GM21529 (cell line): ENCODE measurements at regions not wholly inside any gene's neighbourhood (a gene's known extent, or its start where the extent isn't known, plus 50 kb on each side); places are given as distances from the start of the nearest gene placed in this dataset.
A peak's percentile ranks its signal among the peaks of the same experiment; 100 is the strongest.
"Not testable (repeated sequence)": the region's sequence is repeated elsewhere in the genome, so short reads cannot be mapped to it uniquely, and the experiment has no call there.

Source experiments
- ATAC-seq: cut with Tn5 transposase; IDR thresholded peaks from one replicate; pipeline ENCODE4 v1.9.1; 2021; ENCODE audit not compliant: unreplicated experiment

DNA sequence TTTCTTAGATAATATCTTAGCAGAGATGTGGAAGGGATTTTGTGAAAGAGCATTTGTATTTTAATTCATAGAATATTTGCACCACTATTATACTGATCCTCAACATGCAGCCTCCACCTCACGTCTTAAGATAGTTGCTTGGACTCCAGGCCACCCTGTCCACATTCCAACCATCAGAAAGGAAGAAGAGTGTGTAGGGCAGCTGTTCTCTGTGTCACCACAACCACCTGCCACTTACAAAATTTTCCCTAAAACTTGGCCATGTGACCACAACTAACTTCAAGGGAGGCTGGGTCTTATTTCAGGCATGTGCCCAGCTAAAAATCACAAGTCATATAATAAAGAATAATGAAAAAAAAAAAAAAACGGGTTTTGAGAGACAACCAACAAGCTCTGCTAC is 528.1 kb downstream of the RAB28 start:
- no peak for ATAC-seq

DNA sequence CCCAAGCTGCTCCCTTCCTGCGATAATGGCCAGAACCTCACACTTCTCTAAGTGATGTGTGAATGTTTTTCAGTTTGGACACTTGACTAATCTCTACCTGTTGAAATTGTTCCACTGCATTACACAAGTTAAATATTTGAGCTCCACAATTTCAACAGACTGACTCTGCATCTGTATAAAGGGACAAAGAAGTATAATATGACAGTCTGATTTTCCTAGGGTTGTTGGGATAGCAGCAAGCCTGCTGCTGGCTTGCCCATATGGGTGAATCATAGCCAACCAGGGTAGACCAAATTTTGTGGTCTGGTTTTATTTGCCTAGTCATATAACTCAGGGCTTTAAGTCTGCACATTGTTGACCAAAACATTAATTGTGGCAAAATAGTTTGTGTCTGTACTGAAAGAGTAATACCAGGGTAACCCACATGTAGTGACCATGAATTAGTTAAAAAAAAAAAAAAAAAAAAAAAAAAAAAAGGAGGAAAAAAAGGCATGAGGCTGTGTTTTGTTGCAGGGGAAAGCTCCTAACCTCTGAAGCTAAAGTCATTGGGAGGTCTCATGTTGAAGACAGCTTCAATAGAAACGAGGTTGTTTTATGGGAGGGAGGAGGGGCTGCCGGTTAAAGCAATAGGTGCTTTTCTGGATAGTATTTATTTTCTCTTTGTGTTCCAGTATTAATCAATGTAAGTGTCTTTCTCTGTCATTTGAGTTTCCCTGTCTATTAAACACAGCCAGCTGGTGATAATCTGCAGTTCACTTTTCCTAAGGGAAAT is 534.2 kb downstream of the RAB28 start:
- ATAC-seq: no peak

DNA sequence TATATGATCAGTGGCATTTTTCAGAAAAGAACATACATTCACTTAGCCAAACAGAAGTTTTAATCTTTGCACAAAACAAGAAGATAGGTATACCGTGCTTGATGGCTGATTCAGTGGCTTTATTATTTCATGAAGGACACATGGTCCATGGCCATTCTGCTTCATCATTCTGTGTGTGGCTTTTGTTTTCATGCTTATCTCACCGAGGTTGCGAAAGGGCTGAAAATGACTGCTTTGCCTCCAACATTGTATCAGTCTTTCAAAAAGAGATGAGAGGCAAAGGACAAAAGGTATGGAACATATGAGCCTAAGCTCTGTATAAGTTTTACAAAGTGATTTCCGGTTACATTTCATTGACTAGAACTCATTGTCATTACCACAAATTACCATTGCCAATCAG is 541.1 kb downstream of the RAB28 start:
- no peak for ATAC-seq

DNA sequence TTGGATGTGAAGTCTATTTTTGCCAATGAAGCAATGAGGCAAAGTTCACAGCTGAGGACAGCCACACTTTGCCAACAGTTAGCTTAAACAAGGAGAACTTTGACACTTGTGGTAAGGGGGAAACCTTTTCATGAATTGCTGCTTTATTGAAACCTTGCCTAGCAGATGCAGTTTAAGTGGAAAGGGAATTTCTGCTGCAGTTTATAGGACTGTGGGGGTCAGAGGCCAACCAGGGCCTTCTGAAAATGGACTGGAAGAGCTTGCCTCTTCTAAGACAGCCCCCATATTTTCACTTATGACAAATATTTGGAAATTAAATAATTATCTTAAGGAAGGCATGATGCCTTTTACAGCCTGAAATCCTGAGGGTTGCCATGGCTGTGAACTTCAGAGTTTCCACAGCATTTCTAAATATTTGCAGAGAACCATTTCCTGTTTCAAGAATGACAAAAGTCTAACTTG is 550.3 kb downstream of the RAB28 start:
- no peak for ATAC-seq

DNA sequence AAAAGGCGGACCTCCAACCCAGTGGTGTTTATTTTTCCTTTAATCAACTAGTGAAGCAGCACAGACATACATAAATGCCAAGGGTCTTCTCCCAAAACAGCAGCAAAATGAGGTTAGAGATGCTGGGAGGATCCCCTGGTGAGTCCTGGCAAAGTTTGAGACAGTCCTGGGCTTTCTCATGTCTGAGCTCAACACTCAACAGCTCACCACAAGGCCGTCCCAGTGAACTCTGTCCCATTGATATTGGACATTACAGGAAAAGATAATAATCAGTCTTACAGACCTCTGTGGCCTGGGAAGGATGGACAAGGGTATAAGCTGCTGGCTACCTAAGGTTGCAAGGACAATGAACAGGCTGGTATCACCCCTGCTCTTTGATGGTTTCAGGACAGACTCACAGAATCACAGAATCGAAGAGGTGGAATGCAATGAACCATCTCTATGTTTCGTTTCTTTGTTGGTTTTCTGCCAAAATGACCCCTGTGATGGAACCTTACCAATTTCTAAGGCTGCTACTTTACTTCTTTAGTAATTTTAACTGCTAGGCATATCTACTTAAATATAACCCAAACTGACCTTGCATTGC is 551.8 kb downstream of the RAB28 start:
- no peak for ATAC-seq

DNA sequence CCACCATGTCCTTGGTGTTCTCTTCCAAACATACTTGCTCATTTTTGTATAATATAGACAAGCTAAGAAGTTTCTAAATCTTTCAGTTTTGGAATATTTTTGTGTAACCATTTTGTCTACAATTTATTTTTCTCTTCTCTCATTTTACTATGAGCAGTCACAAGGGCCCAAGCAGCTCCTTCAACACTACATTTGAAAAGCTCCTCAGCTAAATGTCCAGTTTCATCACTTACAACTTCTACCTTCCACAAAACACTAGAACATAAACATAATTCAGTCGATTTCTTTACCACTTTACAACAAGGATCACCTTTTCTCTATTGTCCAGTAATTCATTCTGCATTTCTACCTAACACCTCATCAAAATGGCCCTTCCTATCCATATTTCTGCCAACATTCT is 554.4 kb downstream of the RAB28 start:
- ATAC-seq: no peak

DNA sequence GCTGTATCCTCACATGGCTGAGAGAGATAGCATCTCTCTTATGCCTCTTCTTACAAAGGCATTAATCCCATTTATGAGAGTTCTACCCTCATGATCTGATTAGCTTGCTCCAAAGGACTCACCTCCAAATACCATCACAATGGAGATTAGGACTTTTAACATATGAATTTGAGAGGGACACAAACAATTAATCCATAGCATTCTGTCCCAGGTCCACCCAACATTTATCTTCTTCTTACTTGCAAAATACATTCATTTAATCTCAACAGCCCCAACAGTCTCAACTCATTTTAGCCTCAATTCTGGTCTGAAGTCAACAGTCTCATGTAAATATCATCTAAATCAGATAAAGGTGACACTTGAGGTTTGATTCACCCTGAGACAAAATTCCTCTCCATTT is 555.4 kb downstream of the RAB28 start:
- ATAC-seq: no peak

DNA sequence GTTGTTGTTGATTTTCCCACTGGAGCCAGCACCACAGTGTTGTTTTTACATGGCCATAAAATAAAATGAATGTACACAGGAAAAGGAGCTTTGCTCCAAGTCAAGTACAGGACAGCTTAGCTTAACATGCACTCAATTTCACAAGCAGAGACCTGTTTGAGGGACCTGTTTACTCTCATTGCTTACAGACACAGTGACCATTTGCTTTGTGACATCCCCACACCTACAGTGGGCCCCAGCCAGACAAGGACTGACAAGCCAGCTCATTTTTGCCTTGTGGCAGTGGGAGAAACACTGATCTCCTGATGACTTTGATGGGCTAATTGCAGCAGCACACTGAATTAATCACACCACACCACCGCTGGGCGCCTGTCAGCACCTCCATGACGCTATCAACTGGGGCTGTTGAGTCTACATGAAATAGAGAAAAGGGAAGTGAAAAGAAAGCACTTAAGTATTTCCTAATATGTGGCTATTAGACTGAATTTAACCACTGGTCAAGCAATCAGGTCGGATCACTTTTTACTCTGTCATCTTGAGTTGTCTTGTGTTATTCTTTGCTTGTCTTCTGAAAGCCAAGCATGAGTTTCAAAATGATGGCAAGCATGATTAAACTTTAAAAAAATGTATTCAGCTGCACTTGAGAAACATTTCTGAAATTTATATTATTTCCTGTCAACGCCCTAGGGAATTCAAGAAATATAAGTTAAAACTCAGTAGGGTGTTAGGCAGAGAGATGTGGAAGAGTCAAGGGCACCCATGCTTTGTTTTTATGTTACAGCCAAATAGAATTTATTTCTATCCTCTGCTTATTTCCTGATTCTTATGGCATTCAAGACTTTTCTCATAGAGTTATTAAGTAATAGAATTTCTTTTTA is 557.7 kb downstream of the RAB28 start:
- ATAC-seq: peak; percentile 65

DNA sequence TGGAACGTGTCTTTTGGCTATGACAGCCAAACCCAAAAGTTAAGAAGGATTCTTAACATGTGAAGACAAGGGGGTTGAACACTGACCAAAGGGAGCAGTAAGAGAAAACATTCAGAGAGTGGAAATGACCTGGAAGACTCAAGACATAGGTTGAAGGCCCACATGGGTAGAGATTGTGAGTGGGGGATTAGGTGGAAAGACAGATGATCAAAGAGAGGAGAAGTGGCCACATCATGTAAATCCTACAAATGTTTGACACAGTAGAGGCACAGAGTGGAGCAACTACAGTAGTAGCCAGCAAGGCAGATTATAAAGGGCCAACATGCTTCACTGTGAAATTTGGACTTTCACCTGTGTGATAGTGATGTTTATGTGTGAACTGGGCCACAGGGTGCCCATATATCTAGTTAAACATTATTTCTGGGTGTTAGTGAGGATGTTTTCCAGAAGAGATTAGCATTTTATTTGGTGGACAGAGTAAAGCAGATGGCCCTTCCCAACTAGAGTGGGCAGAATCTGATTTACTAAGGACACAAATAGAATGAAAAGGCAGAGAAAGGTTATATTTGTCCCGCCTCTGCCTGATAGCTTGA is 559.3 kb downstream of the RAB28 start:
- ATAC-seq: no peak

DNA sequence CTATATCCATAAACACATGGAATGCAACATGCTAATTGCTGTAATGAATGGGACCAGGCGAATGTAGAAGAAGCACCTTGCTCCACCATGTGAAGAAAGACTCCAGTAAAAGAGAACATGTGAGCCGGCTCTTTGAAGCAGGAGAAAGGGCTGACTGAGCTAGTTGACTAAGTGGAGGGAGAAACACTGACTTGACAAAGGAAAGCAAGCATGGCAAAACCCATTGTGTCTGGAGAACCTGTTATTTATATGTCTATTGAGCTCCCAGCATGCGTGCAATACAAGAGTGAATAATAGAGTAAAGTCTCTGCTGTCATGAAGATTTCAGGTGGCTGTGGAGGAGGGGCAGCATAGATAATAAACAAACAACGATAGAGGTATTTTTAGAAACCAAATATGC is 559.9 kb downstream of the RAB28 start:
- no peak for ATAC-seq

DNA sequence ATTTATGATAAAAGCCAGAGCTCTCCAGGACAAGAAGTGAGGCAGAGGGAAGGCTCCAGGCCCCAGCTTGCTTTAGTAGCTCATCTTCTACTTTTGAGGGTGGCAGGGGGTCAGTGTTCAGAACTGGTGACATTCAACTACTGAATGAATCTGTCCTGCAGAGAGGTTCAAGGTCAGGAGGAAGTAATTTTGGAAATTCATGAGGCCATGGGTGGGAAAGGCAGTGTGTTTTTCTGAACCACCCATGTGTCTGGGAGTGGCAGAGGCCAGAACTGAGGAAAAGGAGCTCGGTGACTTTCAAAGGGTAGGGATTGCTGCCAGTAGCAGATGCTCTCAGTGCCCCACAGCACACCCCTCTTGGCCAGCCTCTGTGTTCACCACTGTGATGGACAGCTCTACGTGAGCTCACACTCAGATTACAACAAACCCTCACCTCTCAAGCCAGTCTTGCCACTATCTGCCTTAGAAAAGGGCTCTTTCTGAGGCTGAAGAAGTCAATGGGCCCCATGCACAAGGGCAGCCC is 571.2 kb downstream of the RAB28 start:
- ATAC-seq: no peak

DNA sequence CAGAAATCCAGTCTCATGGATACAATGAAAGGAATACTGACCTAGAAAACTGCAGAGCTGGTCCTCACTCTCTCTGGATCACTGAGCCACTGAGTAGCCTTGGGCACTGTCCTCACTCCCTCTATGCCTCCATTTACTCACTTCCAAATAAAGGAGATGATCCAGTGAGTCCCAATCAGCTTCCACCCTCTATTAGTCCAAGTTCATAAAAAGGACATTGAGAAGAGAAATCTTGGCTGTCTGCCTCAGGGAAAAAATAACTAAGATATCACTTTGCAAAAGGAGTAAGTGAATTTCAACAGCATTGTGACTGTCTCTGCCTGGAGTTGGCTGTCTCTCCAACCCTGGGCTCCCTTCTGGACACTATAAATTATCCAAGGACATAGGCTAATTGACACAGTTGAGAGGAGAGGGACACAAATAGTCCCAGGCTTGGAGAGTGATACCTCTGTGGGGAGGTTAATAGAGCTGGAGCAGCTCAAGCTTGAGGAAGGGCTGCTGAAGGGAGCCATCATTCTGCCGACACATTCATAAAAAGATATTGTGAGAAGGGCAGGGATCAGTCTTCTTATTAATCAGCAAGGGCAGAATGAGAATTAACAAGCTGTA is 572.3 kb downstream of the RAB28 start:
- ATAC-seq: no peak

DNA sequence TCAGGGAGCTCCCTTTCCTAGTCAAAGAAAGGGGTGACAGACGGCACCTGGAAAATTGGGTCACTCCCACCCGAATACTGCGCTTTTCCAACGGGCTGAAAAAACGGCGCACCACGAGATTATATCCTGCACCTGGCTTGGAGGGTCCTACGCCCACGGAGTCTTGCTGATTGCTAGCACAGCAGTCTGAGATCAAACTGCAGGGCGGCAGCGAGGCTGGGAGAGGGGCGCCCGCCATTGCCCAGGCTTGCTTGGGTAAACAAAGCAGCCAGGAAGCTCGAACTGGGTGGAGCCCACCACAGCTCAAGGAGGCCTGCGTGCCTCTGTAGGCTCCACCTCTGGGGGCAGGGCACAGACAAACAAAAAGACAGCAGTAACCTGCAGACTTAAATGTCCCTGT is 580.5 kb downstream of the RAB28 start:
- ATAC-seq: not testable (repeated sequence)

DNA sequence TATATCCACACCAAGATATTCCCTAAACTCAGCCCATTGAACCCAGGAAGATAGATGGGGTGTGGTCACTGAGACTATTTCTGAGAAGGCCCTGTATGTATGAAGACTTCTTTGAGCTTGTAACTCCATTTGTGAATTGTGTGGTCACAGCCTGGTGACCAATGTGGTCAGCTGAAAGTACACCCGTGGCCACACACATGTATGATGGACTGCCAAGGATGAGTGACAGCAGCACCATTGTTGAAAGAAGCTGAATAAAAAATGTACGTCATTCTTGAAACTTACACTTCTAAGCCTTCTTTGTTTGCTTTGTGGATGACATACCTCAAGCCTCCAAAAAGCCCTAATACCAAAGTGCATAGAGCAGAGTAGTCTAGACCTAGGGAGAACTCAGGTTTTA is 581.4 kb downstream of the RAB28 start:
- no peak for ATAC-seq

DNA sequence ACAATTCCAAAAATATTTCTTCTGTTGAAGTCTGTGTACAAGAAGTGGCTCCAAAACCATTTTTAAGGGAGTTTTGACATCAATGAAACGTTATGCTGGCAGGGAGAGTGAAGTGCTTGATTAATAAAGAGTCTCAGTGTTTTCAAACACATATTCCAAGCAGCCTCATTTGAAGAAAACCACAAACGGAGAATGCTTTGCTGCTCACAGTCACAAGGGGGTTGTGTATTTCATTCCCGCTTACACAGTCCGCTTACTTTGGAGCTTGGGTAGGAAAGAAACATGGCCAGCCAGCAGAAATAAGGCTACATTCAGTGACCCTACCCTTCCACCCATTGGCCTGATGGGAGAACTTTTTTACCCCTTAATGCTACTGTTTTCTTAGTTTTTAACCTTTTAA is 586.2 kb downstream of the RAB28 start:
- no peak for ATAC-seq

DNA sequence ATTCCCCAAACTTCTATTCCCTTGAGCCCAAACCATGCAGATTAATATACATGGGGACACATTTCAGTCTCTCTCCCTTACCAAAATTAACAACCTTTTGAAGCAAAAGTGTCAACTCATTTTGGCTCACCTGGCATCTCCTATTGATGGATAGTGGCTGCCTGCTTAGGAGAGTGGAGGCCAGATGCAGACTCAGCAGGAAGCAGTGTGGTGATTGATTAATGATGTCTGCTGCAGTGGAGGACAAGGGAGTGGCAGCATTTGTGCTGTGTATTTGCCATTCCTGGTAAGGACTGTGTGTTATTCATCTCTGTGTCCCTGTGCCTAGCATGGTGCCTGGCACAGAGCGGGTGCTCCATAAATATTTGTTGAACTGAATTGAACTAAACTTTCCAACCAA is 590.1 kb downstream of the RAB28 start:
- ATAC-seq: no peak

DNA sequence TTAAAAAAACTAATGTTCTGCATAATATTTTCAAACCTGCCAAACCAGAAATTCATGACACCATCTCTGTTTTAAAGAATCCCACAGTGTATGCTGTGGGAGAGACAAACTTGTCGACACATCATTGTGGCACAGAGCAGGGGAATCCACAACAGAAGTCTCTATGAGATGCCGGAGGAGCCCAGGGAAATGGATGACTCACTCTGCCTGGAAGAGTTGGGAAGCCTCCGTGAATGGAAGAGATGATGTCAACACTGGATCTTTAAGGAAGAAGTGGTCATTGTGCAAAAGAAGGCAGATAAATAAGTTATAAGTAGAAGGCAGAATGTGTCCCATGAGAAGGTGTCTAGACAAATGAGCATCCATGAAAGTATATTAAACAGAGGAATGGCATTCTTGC is 595.1 kb downstream of the RAB28 start:
- no peak for ATAC-seq

DNA sequence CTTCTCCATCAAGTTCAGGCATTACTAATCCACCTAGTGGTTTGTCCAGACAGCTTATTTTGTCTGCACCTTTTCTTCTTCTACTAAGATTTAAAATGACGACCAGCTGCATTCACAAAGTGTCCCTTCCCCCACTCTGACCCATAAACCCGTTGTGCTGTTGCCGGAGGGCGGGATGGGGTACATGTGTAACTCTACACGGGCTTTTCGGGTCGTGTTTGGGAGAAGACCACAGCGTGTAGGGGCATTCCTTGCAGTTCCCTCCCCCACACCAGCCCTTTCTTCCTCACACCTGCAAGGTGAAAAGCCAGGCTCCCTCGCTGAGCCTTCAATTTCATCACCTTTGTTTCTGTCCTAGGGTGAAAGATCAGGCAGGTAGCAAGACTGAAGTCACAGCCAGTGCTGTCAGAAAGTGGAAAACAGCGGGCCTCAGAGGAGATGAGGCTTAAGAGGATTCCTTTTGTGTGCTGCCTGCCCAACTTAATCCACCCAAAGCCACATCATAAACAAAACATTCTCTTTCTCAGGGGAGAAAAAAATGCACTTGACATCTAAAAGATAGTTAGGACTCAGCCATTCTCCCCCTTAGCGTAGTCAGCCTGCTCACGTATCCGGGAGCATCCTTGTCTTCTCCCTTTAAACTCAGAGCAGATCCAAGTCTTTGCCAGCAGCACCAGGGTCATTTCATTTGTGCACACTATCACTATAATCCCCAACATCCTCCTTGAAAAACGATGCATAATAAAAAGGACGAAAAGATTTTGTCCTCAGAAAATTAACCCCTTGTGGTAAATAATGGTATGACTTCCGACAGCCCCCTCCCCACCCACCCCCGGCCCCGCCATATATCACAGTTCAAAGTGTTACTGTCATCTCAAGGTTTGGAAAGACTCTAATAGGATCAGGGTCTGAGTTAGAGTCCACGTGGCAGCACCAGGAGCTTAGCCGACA is 599.0 kb downstream of the RAB28 start:
- no peak for ATAC-seq

DNA sequence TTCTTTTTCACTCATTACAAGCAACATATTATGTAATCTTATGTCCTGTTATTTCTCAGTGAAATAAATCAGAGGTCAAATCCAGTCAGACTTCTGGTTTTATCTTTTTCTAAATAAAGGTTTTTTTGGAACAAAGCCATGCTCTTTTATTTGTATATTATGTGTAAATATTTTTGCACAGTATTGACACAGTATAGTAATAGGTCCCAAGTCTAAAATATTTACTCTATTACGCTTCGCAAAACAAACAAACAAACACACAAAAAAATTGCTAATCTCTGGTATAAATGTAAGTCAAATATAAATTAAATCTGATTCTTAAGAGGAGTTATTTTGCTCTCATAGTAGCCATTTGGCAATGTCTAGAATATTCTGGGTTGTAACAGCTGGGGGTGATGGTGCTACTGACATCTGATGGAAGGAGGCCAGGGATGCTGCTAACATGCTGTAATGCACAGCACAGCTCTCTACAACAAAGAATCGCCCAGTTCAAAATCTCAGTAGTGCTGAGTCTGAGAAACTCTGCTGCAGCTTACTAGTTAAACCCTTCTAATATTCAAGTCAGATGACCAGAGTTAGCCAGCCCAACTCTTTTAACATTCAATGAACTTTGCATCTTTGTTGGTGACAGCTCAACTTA is 602.1 kb downstream of the RAB28 start:
- no peak for ATAC-seq
